Endothelial cell of umbilical vein (primary cell): ENCODE measurements at regions not wholly inside any gene's neighbourhood (a gene's known extent, or its start where the extent isn't known, plus 50 kb on each side); places are given as distances from the start of the nearest gene placed in this dataset.

Experiments used
- BruUV-seq: library from RNA; stranded (reverse); fragments of 400-500 nt; replicated peaks from 2 replicates; lab custom pipeline; 2021; lab: Mats Ljungman, UMichigan
- CTCF ChIA-PET: fragments of 300-600, 350-600 bp; sonication (Branson Sonifier 250); formaldehyde crosslinking; loops from one replicate; lab custom pipeline; 2021; ENCODE audit warnings: antibody characterized with exemption, inconsistent platforms; lab: Charles Lee
- POLR2A ChIA-PET: fragments of 300-600, 350-600 bp; sonication (Branson Sonifier 250); formaldehyde crosslinking; loops from one replicate; lab custom pipeline; 2021; ENCODE audit warnings: antibody characterized with exemption, inconsistent platforms; lab: Charles Lee
- DNase-seq: peaks from one replicate; pipeline ENCODE4 v3.0.0-alpha.2; 2011; ENCODE audit warnings: low read depth, low spot score
- FAIRE-seq: peaks from 2 replicates; lab custom pipeline; 2011; peaks lifted over from hg19 to GRCh38; lab: Jason Lieb, UNC
- H2AFZ ChIP-seq: 2 replicates; pipeline ENCODE4 v1.6.0; 2012; ENCODE audit warnings: low read depth, low read length, control low read depth, inconsistent platforms
- H3K27ac ChIP-seq: 2 replicates; pipeline ENCODE4 v1.5.1; 2011; ENCODE audit warnings: low read depth, mild to moderate bottlenecking, control low read depth, low read length, moderate library complexity; ENCODE audit not compliant: insufficient read depth
- H3K27me3 ChIP-seq, 2 experiments: 2 replicates each; pipeline versions ENCODE4 v1.6.0 to v1.6.1; 2011; ENCODE audit warnings: low read length in 2 of 2, mixed read lengths in 1 of 2; ENCODE audit not compliant: control insufficient read depth in 2 of 2, insufficient read depth in 2 of 2
- H3K36me3 ChIP-seq, 2 experiments: 2 replicates in 1 of 2; 3 replicates in 1 of 2; pipeline ENCODE4 v1.5.1; 2011; ENCODE audit warnings: low read length in 2 of 2, mild to moderate bottlenecking in 1 of 2, moderate library complexity in 1 of 2; ENCODE audit not compliant: control insufficient read depth in 2 of 2, insufficient read depth in 2 of 2; ENCODE audit errors: extremely low read depth in 1 of 2
- H3K4me1 ChIP-seq: 3 replicates; pipeline ENCODE4 v1.5.1; 2011; ENCODE audit warnings: mild to moderate bottlenecking, low read length; ENCODE audit not compliant: control insufficient read depth, insufficient read depth; ENCODE audit errors: extremely low read depth
- H3K4me2 ChIP-seq: 2 replicates; pipeline ENCODE4 v1.6.1; 2011; ENCODE audit warnings: low read length, control low read depth, mixed read lengths; ENCODE audit not compliant: insufficient read depth
- H3K4me3 ChIP-seq, 3 experiments: fragments of 200-600 bp in 1 of 3; sonication (generic), shearing (Covaris generic) in 1 of 3; replicated peaks in 1 of 3; 2 replicates each; pipeline ENCODE4 v1.5.1; 2011 to 2016; ENCODE audit warnings: control low read depth in 3 of 3, low read length in 3 of 3, mild to moderate bottlenecking in 2 of 3, inconsistent platforms in 1 of 3, low read depth in 1 of 3, moderate library complexity in 1 of 3; ENCODE audit not compliant: insufficient read depth in 1 of 3
- H3K79me2 ChIP-seq: 2 replicates; pipeline ENCODE4 v1.6.0; 2012; ENCODE audit warnings: low read length, inconsistent platforms; ENCODE audit not compliant: control insufficient read depth, insufficient read depth
- H3K9ac ChIP-seq: replicated peaks from 2 replicates; pipeline ENCODE3; 2011; ENCODE audit warnings: low read length, control low read depth; ENCODE audit not compliant: insufficient read depth; ENCODE audit errors: extremely low read depth
- H3K9me1 ChIP-seq: replicated peaks from 3 replicates; pipeline ENCODE4 v1.6.0; 2011; ENCODE audit warnings: mild to moderate bottlenecking, low read length; ENCODE audit not compliant: control insufficient read depth, insufficient read depth; ENCODE audit errors: extremely low read depth
- H3K9me3 ChIP-seq: replicated peaks from 2 replicates; pipeline ENCODE4 v1.5.1; 2012; ENCODE audit warnings: low read length, inconsistent platforms; ENCODE audit not compliant: control insufficient read depth, insufficient read depth
- H4K20me1 ChIP-seq: replicated peaks from 2 replicates; pipeline ENCODE3; 2011; ENCODE audit warnings: mild to moderate bottlenecking, low read length; ENCODE audit not compliant: control insufficient read depth, insufficient read depth; ENCODE audit errors: extremely low read depth
- CTCF ChIP-seq, 2 donors: IDR thresholded peaks; 1 replicate in 1 of 2; 2 replicates in 1 of 2; pipeline ENCODE4 v1.5.1; 2011; ENCODE audit warnings: low read length in 2 of 2, mild to moderate bottlenecking in 2 of 2, moderate library complexity in 2 of 2, control low read depth in 1 of 2, inconsistent platforms in 1 of 2, low read depth in 1 of 2; ENCODE audit not compliant: insufficient read depth in 1 of 2; ENCODE audit errors: extremely low read depth in 1 of 2
- EZH2 ChIP-seq: IDR thresholded peaks from 2 replicates; pipeline ENCODE4 v1.6.1; 2012; ENCODE audit warnings: borderline replicate concordance, low read depth, mild to moderate bottlenecking, moderate library complexity, low read length, inconsistent platforms; ENCODE audit not compliant: severe bottlenecking
- FOS ChIP-seq: IDR thresholded peaks from 2 replicates; pipeline ENCODE4 v1.6.1; 2011; ENCODE audit warnings: mild to moderate bottlenecking, low read length, moderate library complexity, borderline replicate concordance; ENCODE audit not compliant: insufficient read depth
- GATA2 ChIP-seq: IDR thresholded peaks from 2 replicates; pipeline ENCODE4 v1.7.0; 2011; ENCODE audit warnings: low read depth, mild to moderate bottlenecking, moderate library complexity, mixed read lengths, low read length; ENCODE audit not compliant: insufficient read length, insufficient read depth
- JUN ChIP-seq: IDR thresholded peaks from 2 replicates; pipeline ENCODE4 v1.6.1; 2011; ENCODE audit warnings: borderline replicate concordance, low read depth; ENCODE audit not compliant: insufficient read length, insufficient read depth
- MAX ChIP-seq: IDR thresholded peaks from 2 replicates; pipeline ENCODE4 v1.6.1; 2011; ENCODE audit not compliant: insufficient read depth, insufficient read length
- MYC ChIP-seq: IDR thresholded peaks from one replicate; pipeline ENCODE4 v1.6.1; 2011; ENCODE audit warnings: mild to moderate bottlenecking, low read depth, low read length
- POLR2A ChIP-seq: IDR thresholded peaks from 2 replicates; pipeline ENCODE4 v1.6.1; 2012; ENCODE audit warnings: low read depth, mild to moderate bottlenecking, control low read depth, low read length
- POLR2AphosphoS5 ChIP-seq: IDR thresholded peaks from 2 replicates; pipeline ENCODE4 v1.6.1; 2012; ENCODE audit warnings: low read depth, mild to moderate bottlenecking, control low read depth, low read length, moderate library complexity; ENCODE audit not compliant: insufficient read depth
- dilution Hi-C: fragments of 300-500 bp; cut with MboI; formaldehyde crosslinking; loops from one replicate; pipeline ENCODE4 v1.15.0; 2019; ENCODE audit warnings: low sequenced_read_pairs; ENCODE audit not compliant: extremely low pct_ligation_motif_present
- intact Hi-C: fragments of 100-400 bp; cut with micrococcal nuclease; formaldehyde crosslinking; loops from one replicate; pipeline ENCODE4 v1.10.0; 2022

- no peaks in the 10 kb centered on the region for H3K36me3 ChIP-seq
- BruUV-seq: no TSS peak
- H3K27ac ChIP-seq: no peak overlapping the region
- H3K4me2 ChIP-seq: no peak overlapping the region
- ChIA-PET CTCF (interaction anchor here (1.1 to 1.2 kb wide), 2 partner anchors 32 to 38 kb away, joined by 3 to 4 read pairs; no protein-coding TSS in a partner anchor), POLR2A (no interaction called here)
- no peaks in the 10 kb centered on the region for H3K27me3 ChIP-seq
- DNase-seq (no peak), FAIRE-seq (no peak)
- TF ChIP-seq POLR2A (no peak), FOS (no peak), POLR2AphosphoS5 (no peak)
- no peaks in the 10 kb centered on the region for H4K20me1 ChIP-seq
- intact Hi-C loops: no loop called here
- H3K9me1 ChIP-seq: no peaks in the 10 kb centered on the region
- no peak overlapping the region for H3K4me3 ChIP-seq
- H3K9ac ChIP-seq: no peak overlapping the region
- no peaks in the 10 kb centered on the region for H3K9me3 ChIP-seq
- no peaks in the 10 kb centered on the region for H3K4me1 ChIP-seq
- dilution Hi-C loops: no loop called here
- H2AFZ ChIP-seq: no peak overlapping the region
- H3K79me2 ChIP-seq: no peaks in the 10 kb centered on the region
Observed at GRCh38 chr7:26916779-26917320, 52.5 kb upstream of the SKAP2 start.

GRCh38 chr7:26916336-26916735, 51.9 kb upstream of the SKAP2 start:
- DNase-seq (no peak), FAIRE-seq (no peak)
- CTCF ChIA-PET: interaction anchor here (1.1 to 1.2 kb wide), 2 partner anchors 33 to 38 kb away, joined by 3 to 4 read pairs; no protein-coding TSS in a partner anchor

More at GRCh38 chr7:26916336-26916735, 51.9 kb upstream of the SKAP2 start:
- intact Hi-C loops: no loop called here
- Histone ChIP-seq H3K9me3 (no peaks in the 10 kb centered on the region), H4K20me1 (no peaks in the 10 kb centered on the region), H3K27ac (no peak overlapping the region), H3K9ac (no peak overlapping the region), H3K4me1 (no peaks in the 10 kb centered on the region), H3K4me3 (no peak overlapping the region), H3K9me1 (no peaks in the 10 kb centered on the region), H3K79me2 (no peaks in the 10 kb centered on the region), H3K27me3 (no peaks in the 10 kb centered on the region), H3K4me2 (no peak overlapping the region), H2AFZ (no peak overlapping the region), H3K36me3 (no peaks in the 10 kb centered on the region)
- POLR2A ChIA-PET: no interaction called here
- no TSS peak for BruUV-seq
- dilution Hi-C loops: no loop called here
- TF ChIP-seq GATA2 (no peak), MAX (no peak), FOS (no peak), MYC (no peak), POLR2AphosphoS5 (no peak), POLR2A (no peak), JUN (no peak), CTCF (IDR thresholded peaks at IDR 0.05; ENCODE audit: extremely low read depth in 1 of 2, insufficient read depth in 1 of 2, low read depth in 1 of 2, low read length in 2 of 2) (no peak), EZH2 (no peak)
